ENCODE measurements at regions not wholly inside any gene's neighbourhood (a gene's known extent, or its start where the extent isn't known, plus 50 kb on each side); places are given as distances from the start of the nearest gene placed in this dataset.

DNA sequence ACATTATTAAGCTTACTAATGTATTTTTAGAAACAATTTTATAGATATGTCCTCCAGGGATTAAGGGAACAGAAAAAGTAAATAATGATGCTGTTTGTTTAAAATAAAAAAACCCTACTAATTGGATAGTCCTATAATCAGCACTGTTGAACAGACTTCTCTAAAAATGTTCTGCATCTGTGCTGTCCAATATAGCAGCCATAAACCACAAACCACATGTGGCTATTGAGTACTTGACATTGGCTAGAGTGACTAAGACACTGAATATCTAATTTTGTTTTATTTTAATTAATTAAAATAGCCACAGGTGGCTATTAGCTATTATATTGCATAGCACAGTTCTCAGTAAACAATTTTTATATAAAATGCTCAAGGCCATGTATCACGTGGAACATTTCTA is 210.4 kb downstream of the DPY19L2 start:
- TF ChIP-seq, protein P1, sequence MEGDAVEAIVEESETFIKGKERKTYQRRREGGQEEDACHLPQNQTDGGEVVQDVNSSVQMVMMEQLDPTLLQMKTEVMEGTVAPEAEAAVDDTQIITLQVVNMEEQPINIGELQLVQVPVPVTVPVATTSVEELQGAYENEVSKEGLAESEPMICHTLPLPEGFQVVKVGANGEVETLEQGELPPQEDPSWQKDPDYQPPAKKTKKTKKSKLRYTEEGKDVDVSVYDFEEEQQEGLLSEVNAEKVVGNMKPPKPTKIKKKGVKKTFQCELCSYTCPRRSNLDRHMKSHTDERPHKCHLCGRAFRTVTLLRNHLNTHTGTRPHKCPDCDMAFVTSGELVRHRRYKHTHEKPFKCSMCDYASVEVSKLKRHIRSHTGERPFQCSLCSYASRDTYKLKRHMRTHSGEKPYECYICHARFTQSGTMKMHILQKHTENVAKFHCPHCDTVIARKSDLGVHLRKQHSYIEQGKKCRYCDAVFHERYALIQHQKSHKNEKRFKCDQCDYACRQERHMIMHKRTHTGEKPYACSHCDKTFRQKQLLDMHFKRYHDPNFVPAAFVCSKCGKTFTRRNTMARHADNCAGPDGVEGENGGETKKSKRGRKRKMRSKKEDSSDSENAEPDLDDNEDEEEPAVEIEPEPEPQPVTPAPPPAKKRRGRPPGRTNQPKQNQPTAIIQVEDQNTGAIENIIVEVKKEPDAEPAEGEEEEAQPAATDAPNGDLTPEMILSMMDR (IDR thresholded peaks at IDR 0.05) = no peak
- TF ChIP-seq POLR2A (IDR thresholded peaks at IDR 0.05) = no peak
